A549 (cell line): ENCODE measurements at regions not wholly inside any gene's neighbourhood (a gene's known extent, or its start where the extent isn't known, plus 50 kb on each side); places are given as distances from the start of the nearest gene placed in this dataset.

Source experiments
- KDM5A ChIP-seq: fragments of 200-600 bp; sonication (generic); IDR thresholded peaks from 2 replicates; pipeline ENCODE4 v1.6.1; 2016; ENCODE audit warnings: antibody characterized with exemption, mild to moderate bottlenecking
- SREBF2 ChIP-seq: fragments of 450-650 bp; IDR thresholded peaks from 2 replicates; pipeline ENCODE4 v1.6.1; 2014; ENCODE audit warnings: mild to moderate bottlenecking, moderate library complexity

DNA sequence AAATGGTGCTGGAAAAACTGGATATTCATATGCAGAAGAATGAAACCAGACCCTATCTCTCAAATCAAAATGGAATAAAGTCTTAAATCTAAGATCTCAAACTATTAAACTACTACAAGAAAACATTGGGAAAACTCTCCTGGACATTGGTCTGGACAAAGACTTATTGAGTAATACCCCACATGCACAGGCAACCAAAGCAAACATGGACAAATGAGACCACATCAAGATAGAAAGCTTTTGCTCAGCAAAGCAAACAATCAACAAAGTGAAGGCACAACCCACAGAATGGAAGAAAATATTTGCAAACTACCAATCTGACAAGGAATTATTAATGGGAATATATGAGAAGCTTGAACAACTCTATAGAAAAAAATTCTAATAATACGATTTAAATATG lies 284.4 kb upstream of the FGF16 start:
- TF ChIP-seq SREBF2 (no peak), KDM5A (no peak)
